Neural cell (in vitro differentiated cells): ENCODE measurements at regions not wholly inside any gene's neighbourhood (a gene's known extent, or its start where the extent isn't known, plus 50 kb on each side); places are given as distances from the start of the nearest gene placed in this dataset.

Experiments used
- CTCF ChIP-seq: fragments of 450-650 bp; IDR thresholded peaks from 2 replicates; pipeline ENCODE4 v1.5.1; 2014; ENCODE audit warnings: antibody characterized with exemption, mild to moderate bottlenecking, moderate library complexity; ENCODE audit not compliant: poor library complexity, severe bottlenecking
- EP300 ChIP-seq: fragments of 450-650 bp; conservative IDR thresholded peaks from 2 replicates; pipeline ENCODE4 v1.6.1; 2014; ENCODE audit warnings: antibody characterized with exemption, mild to moderate bottlenecking, moderate library complexity; ENCODE audit not compliant: poor library complexity, severe bottlenecking
- EZH2 ChIP-seq: fragments of 200-600, 300-800 bp; shearing (Covaris generic), sonication (generic); IDR thresholded peaks from 2 replicates; pipeline ENCODE4 v1.6.1; 2014; ENCODE audit warnings: antibody characterized with exemption, low read length, borderline replicate concordance, mild to moderate bottlenecking; ENCODE audit not compliant: insufficient read depth, poor library complexity, severe bottlenecking
- POLR2AphosphoS5 ChIP-seq: IDR thresholded peaks from 2 replicates; pipeline ENCODE4 v1.6.1; 2012
- RAD21 ChIP-seq: fragments of 450-650 bp; conservative IDR thresholded peaks from 2 replicates; pipeline ENCODE4 v1.6.1; 2014; ENCODE audit warnings: antibody characterized with exemption, mild to moderate bottlenecking, moderate library complexity
- REST ChIP-seq: IDR thresholded peaks from 2 replicates; pipeline ENCODE4 v1.6.1; 2012; ENCODE audit warnings: borderline replicate concordance
- SMC3 ChIP-seq: fragments of 450-650 bp; conservative IDR thresholded peaks from 2 replicates; pipeline ENCODE4 v1.6.1; 2014; ENCODE audit warnings: antibody characterized with exemption, mild to moderate bottlenecking, moderate library complexity; ENCODE audit not compliant: poor library complexity
- TAF1 ChIP-seq: IDR thresholded peaks from 2 replicates; pipeline ENCODE4 v1.6.1; 2012; ENCODE audit warnings: low read depth

GRCh38 chr21:18614303-18614702 lies 210.7 kb upstream of the TMPRSS15 start:
- no peak for TF ChIP-seq CTCF
- no peak for TF ChIP-seq EZH2
- TF ChIP-seq SMC3, result peak; percentile 12
- peak; percentile 73 for TF ChIP-seq POLR2AphosphoS5
- TF ChIP-seq RAD21, result no peak
- no peak for TF ChIP-seq TAF1
- TF ChIP-seq EP300, result peak; percentile 89
- TF ChIP-seq REST, result no peak
